K562 (cell line): ENCODE measurements at regions not wholly inside any gene's neighbourhood (a gene's known extent, or its start where the extent isn't known, plus 50 kb on each side); places are given as distances from the start of the nearest gene placed in this dataset.

Experiments
- ATAC-seq: fragments of 200-7000 bp; cut with Tn5 transposase; 3 replicates; pipeline ENCODE4 v1.9.1; 2020; ENCODE audit warnings: moderate library complexity
- BruUV-seq: library from RNA; stranded (reverse); fragments of 400-500 nt; replicated peaks from 2 replicates; lab custom pipeline; 2021; lab: Mats Ljungman, UMichigan
- CTCF ChIA-PET: fragments of 300-600 bp; formaldehyde crosslinking; extraction: SDS; loops from one replicate; lab custom pipeline; 2021; ENCODE audit warnings: low intra/inter-chr PET ratio; lab: Yijun Ruan, JAX
- POLR2A ChIA-PET: fragments of 300-600, 350-650 bp; sonication (Branson Sonifier 250); formaldehyde crosslinking; extraction: SDS; loops from one replicate; lab custom pipeline; 2021; ENCODE audit warnings: antibody characterized with exemption, inconsistent platforms; lab: Yijun Ruan, JAX
- DNase-seq, 4 experiments: peaks; one replicate each; pipeline versions ENCODE4 v3.0.0 to v3.0.0-alpha.2; 2011 to 2018; ENCODE audit warnings: low spot score in 3 of 4, mixed read lengths in 3 of 4; ENCODE audit errors: extremely low read depth in 1 of 4
- FAIRE-seq: peaks from 2 replicates; lab custom pipeline; 2011; peaks lifted over from hg19 to GRCh38; lab: Jason Lieb, UNC
- H2AFZ ChIP-seq: 2 replicates; pipeline ENCODE4 v1.6.0; 2011; ENCODE audit warnings: low read depth, low read length, control low read depth, inconsistent platforms
- H3K27ac ChIP-seq: fragments of 200-600 bp; 3 replicates; pipeline ENCODE4 v1.8.0; 2011; ENCODE audit warnings: low read depth, mild to moderate bottlenecking, control low read depth, inconsistent platforms, low read length, moderate library complexity, mixed read lengths; ENCODE audit errors: extremely low read depth
- H3K27me3 ChIP-seq, 2 experiments: fragments of 300-600 bp in 1 of 2; 2 replicates in 1 of 2; 3 replicates in 1 of 2; pipeline versions ENCODE4 v1.6.0 to v1.8.0; 2011; ENCODE audit warnings: inconsistent platforms in 2 of 2, low read length in 2 of 2, mild to moderate bottlenecking in 1 of 2, mixed read lengths in 1 of 2, moderate library complexity in 1 of 2; ENCODE audit not compliant: control insufficient read depth in 2 of 2, insufficient read depth in 2 of 2
- H3K36me3 ChIP-seq: fragments of 300-600 bp; 3 replicates; pipeline ENCODE4 v1.8.0; 2011; ENCODE audit warnings: mild to moderate bottlenecking, low read length, inconsistent platforms; ENCODE audit not compliant: control insufficient read depth, insufficient read depth
- H3K4me1 ChIP-seq, 2 experiments: fragments of 200-600 bp in 1 of 2; replicated peaks in 1 of 2; 2 replicates in 1 of 2; 3 replicates in 1 of 2; pipeline versions ENCODE4 v1.5.1 to v1.8.0; 2011; ENCODE audit warnings: inconsistent platforms in 2 of 2, low read length in 2 of 2, mild to moderate bottlenecking in 1 of 2, mixed read lengths in 1 of 2, moderate library complexity in 1 of 2; ENCODE audit not compliant: control insufficient read depth in 2 of 2, insufficient read depth in 2 of 2
- H3K4me2 ChIP-seq: 2 replicates; pipeline ENCODE4 v1.6.1; 2011; ENCODE audit warnings: low read length, control low read depth, inconsistent platforms, mixed read lengths; ENCODE audit not compliant: insufficient read depth
- H3K4me3 ChIP-seq: fragments of 200-600 bp; sonication (generic), shearing (Covaris generic); 2 replicates; pipeline ENCODE4 v1.5.1; 2016; ENCODE audit warnings: control low read depth, inconsistent platforms
- H3K79me2 ChIP-seq: fragments of 200-600 bp; 3 replicates; pipeline ENCODE4 v1.8.0; 2011; ENCODE audit warnings: low read length, inconsistent platforms; ENCODE audit not compliant: control insufficient read depth, insufficient read depth
- H3K9ac ChIP-seq, 2 experiments: 2 replicates each; pipeline versions ENCODE4 v1.6.0 to v1.6.1; 2011; ENCODE audit warnings: low read depth in 2 of 2, low read length in 2 of 2, control low read depth in 1 of 2, inconsistent platforms in 1 of 2, mild to moderate bottlenecking in 1 of 2, mixed read lengths in 1 of 2; ENCODE audit not compliant: insufficient read depth in 1 of 2
- H3K9me1 ChIP-seq: one replicate; pipeline ENCODE4 v1.6.0; 2011; ENCODE audit warnings: inconsistent platforms, mild to moderate bottlenecking, low read length, moderate library complexity; ENCODE audit not compliant: control insufficient read depth, insufficient read depth
- H3K9me3 ChIP-seq: replicated peaks from 2 replicates; pipeline ENCODE4 v1.5.1; 2011; ENCODE audit warnings: low read depth, low read length, inconsistent platforms; ENCODE audit not compliant: control insufficient read depth, insufficient read depth
- H4K20me1 ChIP-seq: replicated peaks from 2 replicates; pipeline ENCODE4 v1.6.1; 2011; ENCODE audit warnings: low read length, inconsistent platforms, mixed read lengths; ENCODE audit not compliant: control insufficient read depth, insufficient read depth
- CBFA2T3 ChIP-seq: fragments of 450-650 bp; IDR thresholded peaks from 2 replicates; pipeline ENCODE4 v1.6.1; 2017
- CEBPG ChIP-seq, 3 experiments: fragments of 200-800 bp in 1 of 3; sonication (Bioruptor generic) in 1 of 3; sonication (generic) in 1 of 3; formaldehyde crosslinking in 1 of 3; IDR thresholded peaks in 2 of 3; conservative IDR thresholded peaks in 1 of 3; 2 replicates each; pipeline versions ENCODE4 v1.6.1 to v1.8.0; 2016 to 2022; ENCODE audit warnings: missing compliant biosample characterization in 2 of 3, missing genetic modification characterization in 2 of 3, mild to moderate bottlenecking in 1 of 3, missing genetic modification reagents in 1 of 3
- SPI1 ChIP-seq: IDR thresholded peaks from 2 replicates; pipeline ENCODE4 v1.6.1; 2011; ENCODE audit warnings: low read depth, low read length, control low read depth, borderline replicate concordance
- WGBS: fragments of 100-300 bp; shearing (Covaris generic); methylation state at CpG from one replicate; pipeline ENCODE4 v1.1.6; 2016; ENCODE audit warnings: low coverage, mixed read lengths; ENCODE audit not compliant: insufficient coverage; ENCODE audit errors: missing lambda C conversion rate; 5-methylcytosine and 5-hydroxymethylcytosine counted together
- in situ Hi-C: fragments of 300-500 bp; cut with MboI; formaldehyde crosslinking; loops from 4 replicates; pipeline ENCODE4 v1.15.0; 2018; ENCODE audit warnings: inconsistent platforms, mixed read lengths
- intact Hi-C: fragments of 100-400 bp; cut with micrococcal nuclease; formaldehyde crosslinking; loops from 2 replicates; pipeline ENCODE4 v1.14.2; 2022
- TF ChIP-seq, protein P1 (sequence below): fragments of 450-650 bp; formaldehyde crosslinking; IDR thresholded peaks from 2 replicates; pipeline ENCODE4 v1.4.0; 2022; ENCODE audit warnings: missing genetic modification characterization
- TF ChIP-seq, protein P2 (sequence below): fragments of 250-450 bp; sonication (Bioruptor Pico); IDR thresholded peaks from 2 replicates; pipeline ENCODE4 v1.5.0; 2022; ENCODE audit warnings: mild to moderate bottlenecking
- TF ChIP-seq, protein P3 (sequence below): conservative IDR thresholded peaks from 2 replicates; pipeline ENCODE4 v1.6.1; 2011; ENCODE audit warnings: low read depth, mild to moderate bottlenecking, low read length; ENCODE audit not compliant: control insufficient read depth
- TF ChIP-seq, protein P4 (sequence below): fragments of 450-650 bp; IDR thresholded peaks from 2 replicates; pipeline ENCODE4 v1.6.1; 2016; ENCODE audit warnings: borderline replicate concordance

DNA sequence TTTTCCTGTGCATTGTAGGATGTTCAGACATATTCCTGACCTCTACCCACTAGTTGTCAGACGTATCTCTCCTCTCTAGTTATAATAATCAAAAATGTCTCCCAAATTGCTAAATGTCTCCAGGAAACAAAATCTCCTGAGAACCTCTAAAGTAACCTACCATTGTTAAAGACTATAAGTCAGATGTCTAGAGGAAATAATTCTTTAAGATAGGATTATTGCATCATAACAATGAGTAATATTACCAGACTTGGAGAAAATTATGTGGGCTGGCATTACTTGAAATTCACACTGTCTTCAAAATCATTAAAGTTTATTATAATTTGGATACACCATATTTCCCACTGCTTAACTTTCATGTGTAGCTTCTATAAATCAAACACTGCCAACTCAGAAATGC is 643.0 kb upstream of the ADGRL2 start:
- H3K79me2 ChIP-seq, result no peaks in the 10 kb centered on the region
- H2AFZ ChIP-seq, result no peak overlapping the region
- POLR2A ChIA-PET, result no interaction called here
- FAIRE-seq, result no peak
- TF ChIP-seq CEBPG (CRISPR knock-in tag; IDR thresholded peaks at IDR 0.05), result no peak
- TF ChIP-seq CEBPG (tag; conservative IDR thresholded peaks at IDR 0.05 in 1 of 2, IDR thresholded peaks at IDR 0.05 in 1 of 2), result peak in 1 of 2 experiments; percentile 71; a peak in 2 of 4 replicates
- TF ChIP-seq, protein P1, sequence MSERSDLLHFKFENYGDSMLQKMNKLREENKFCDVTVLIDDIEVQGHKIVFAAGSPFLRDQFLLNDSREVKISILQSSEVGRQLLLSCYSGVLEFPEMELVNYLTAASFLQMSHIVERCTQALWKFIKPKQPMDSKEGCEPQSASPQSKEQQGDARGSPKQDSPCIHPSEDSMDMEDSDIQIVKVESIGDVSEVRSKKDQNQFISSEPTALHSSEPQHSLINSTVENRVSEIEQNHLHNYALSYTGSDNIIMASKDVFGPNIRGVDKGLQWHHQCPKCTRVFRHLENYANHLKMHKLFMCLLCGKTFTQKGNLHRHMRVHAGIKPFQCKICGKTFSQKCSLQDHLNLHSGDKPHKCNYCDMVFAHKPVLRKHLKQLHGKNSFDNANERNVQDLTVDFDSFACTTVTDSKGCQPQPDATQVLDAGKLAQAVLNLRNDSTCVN, result no peak
- H4K20me1 ChIP-seq, result no peaks in the 10 kb centered on the region
- no peak overlapping the region for H3K9ac ChIP-seq
- no peak for DNase-seq
- no peak overlapping the region for H3K4me3 ChIP-seq
- in situ Hi-C loops, result no loop called here
- no peaks in the 10 kb centered on the region for H3K9me1 ChIP-seq
- H3K9me3 ChIP-seq, result no peaks in the 10 kb centered on the region
- CTCF ChIA-PET, result interaction anchor here (0.5 kb wide), 1 partner anchor 299 kb away, joined by 3 read pairs; no protein-coding TSS in a partner anchor
- no peak overlapping the region for H3K27ac ChIP-seq
- intact Hi-C loops, result no loop called here
- no TSS peak for BruUV-seq
- no peak for ATAC-seq
- H3K27me3 ChIP-seq, result no peaks in the 10 kb centered on the region
- H3K4me1 ChIP-seq, result no peaks in the 10 kb centered on the region
- WGBS, result 0% methylated on average over 1 of the region's 1 CpG
- no peaks in the 10 kb centered on the region for H3K36me3 ChIP-seq
- H3K4me2 ChIP-seq, result no peak overlapping the region

DNA sequence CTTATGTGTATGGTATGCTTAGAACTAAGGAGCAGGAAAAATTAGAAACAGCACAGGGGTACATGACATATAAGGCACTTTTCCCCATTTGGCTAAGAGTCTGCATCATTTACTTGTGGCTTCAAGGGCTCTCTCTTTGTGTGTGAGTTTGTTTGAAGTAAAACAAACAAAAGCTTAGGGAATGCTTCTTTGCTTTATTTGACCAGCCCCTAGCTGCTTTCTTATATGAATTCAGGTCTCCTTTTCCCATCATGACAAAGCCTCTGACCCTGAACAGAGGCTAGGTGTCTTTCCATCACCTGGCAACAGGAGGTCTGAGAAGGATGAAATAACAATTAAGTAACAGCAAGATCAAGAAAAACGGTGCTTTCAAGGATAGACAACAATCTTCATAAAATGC is 643.8 kb upstream of the ADGRL2 start:
- Histone ChIP-seq H3K27ac (no peak overlapping the region), H3K27me3 (no peaks in the 10 kb centered on the region), H3K9me1 (no peaks in the 10 kb centered on the region), H2AFZ (no peak overlapping the region), H3K4me2 (no peak overlapping the region), H3K9ac (no peak overlapping the region), H3K9me3 (no peaks in the 10 kb centered on the region), H4K20me1 (no peaks in the 10 kb centered on the region), H3K36me3 (no peaks in the 10 kb centered on the region), H3K4me1 (no peaks in the 10 kb centered on the region), H3K4me3 (no peak overlapping the region), H3K79me2 (no peaks in the 10 kb centered on the region)
- no peak for ATAC-seq
- in situ Hi-C loops (no loop called here), intact Hi-C loops (no loop called here)
- WGBS, result 0% methylated on average over 1 of the region's 1 CpG
- BruUV-seq, result no TSS peak
- DNase-seq, result no peak
- no peak for TF ChIP-seq CBFA2T3
- TF ChIP-seq, protein P2, sequence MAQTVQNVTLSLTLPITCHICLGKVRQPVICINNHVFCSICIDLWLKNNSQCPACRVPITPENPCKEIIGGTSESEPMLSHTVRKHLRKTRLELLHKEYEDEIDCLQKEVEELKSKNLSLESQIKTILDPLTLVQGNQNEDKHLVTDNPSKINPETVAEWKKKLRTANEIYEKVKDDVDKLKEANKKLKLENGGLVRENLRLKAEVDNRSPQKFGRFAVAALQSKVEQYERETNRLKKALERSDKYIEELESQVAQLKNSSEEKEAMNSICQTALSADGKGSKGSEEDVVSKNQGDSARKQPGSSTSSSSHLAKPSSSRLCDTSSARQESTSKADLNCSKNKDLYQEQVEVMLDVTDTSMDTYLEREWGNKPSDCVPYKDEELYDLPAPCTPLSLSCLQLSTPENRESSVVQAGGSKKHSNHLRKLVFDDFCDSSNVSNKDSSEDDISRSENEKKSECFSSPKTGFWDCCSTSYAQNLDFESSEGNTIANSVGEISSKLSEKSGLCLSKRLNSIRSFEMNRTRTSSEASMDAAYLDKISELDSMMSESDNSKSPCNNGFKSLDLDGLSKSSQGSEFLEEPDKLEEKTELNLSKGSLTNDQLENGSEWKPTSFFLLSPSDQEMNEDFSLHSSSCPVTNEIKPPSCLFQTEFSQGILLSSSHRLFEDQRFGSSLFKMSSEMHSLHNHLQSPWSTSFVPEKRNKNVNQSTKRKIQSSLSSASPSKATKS (CRISPR knock-in tag), result no peak
- TF ChIP-seq, protein P3, sequence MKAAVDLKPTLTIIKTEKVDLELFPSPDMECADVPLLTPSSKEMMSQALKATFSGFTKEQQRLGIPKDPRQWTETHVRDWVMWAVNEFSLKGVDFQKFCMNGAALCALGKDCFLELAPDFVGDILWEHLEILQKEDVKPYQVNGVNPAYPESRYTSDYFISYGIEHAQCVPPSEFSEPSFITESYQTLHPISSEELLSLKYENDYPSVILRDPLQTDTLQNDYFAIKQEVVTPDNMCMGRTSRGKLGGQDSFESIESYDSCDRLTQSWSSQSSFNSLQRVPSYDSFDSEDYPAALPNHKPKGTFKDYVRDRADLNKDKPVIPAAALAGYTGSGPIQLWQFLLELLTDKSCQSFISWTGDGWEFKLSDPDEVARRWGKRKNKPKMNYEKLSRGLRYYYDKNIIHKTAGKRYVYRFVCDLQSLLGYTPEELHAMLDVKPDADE, result no peak
- TF ChIP-seq SPI1, result no peak
- TF ChIP-seq, protein P4, sequence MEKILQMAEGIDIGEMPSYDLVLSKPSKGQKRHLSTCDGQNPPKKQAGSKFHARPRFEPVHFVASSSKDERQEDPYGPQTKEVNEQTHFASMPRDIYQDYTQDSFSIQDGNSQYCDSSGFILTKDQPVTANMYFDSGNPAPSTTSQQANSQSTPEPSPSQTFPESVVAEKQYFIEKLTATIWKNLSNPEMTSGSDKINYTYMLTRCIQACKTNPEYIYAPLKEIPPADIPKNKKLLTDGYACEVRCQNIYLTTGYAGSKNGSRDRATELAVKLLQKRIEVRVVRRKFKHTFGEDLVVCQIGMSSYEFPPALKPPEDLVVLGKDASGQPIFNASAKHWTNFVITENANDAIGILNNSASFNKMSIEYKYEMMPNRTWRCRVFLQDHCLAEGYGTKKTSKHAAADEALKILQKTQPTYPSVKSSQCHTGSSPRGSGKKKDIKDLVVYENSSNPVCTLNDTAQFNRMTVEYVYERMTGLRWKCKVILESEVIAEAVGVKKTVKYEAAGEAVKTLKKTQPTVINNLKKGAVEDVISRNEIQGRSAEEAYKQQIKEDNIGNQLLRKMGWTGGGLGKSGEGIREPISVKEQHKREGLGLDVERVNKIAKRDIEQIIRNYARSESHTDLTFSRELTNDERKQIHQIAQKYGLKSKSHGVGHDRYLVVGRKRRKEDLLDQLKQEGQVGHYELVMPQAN, result no peak
- no peak for FAIRE-seq
- CTCF ChIA-PET, result no interaction called here
- POLR2A ChIA-PET, result no interaction called here
